Neural cell (in vitro differentiated cells): ENCODE measurements at regions not wholly inside any gene's neighbourhood (a gene's known extent, or its start where the extent isn't known, plus 50 kb on each side); places are given as distances from the start of the nearest gene placed in this dataset.

ENCODE experiments used
- H2AFZ ChIP-seq: fragments of 200-600, 300-800 bp; sonication (generic), shearing (Covaris generic); 2 replicates; pipeline ENCODE4 v1.6.0; 2014; ENCODE audit warnings: low read depth, mild to moderate bottlenecking, antibody characterized with exemption, low read length, moderate library complexity
- H3F3A ChIP-seq: fragments of 200-600 bp; shearing (Covaris generic); 2 replicates; pipeline ENCODE4 v1.6.1; 2016; ENCODE audit warnings: mild to moderate bottlenecking, moderate library complexity, mixed read lengths, antibody characterized with exemption, low read length; ENCODE audit not compliant: insufficient read depth, poor library complexity, severe bottlenecking
- H3K27ac ChIP-seq: fragments of 200-600, 300-800 bp; sonication (generic), shearing (Covaris generic); 2 replicates; pipeline ENCODE4 v1.5.1; 2014; ENCODE audit warnings: mild to moderate bottlenecking, low read length, moderate library complexity
- H3K27me3 ChIP-seq: fragments of 300-800, 200-600 bp; sonication (generic), shearing (Covaris generic); 2 replicates; pipeline ENCODE4 v1.6.0; 2014; ENCODE audit warnings: mild to moderate bottlenecking, low read depth, low read length, moderate library complexity; ENCODE audit not compliant: insufficient read depth
- H3K36me3 ChIP-seq: fragments of 300-800, 200-600 bp; sonication (generic), shearing (Covaris generic); 2 replicates; pipeline ENCODE4 v1.5.1; 2014; ENCODE audit warnings: mild to moderate bottlenecking, antibody characterized with exemption, low read length, moderate library complexity; ENCODE audit not compliant: insufficient read depth
- H3K4me2 ChIP-seq: fragments of 300-800, 200-600 bp; sonication (generic), shearing (Covaris generic); 2 replicates; pipeline ENCODE4 v1.6.0; 2014; ENCODE audit warnings: mild to moderate bottlenecking, low read length
- H3K4me3 ChIP-seq: fragments of 300-800, 200-600 bp; sonication (generic), shearing (Covaris generic); 2 replicates; pipeline ENCODE4 v1.5.1; 2014; ENCODE audit warnings: mild to moderate bottlenecking, low read length, moderate library complexity
- H3K79me2 ChIP-seq: fragments of 200-600 bp; shearing (Covaris generic); replicated peaks from 2 replicates; pipeline ENCODE4 v1.6.0; 2014; ENCODE audit warnings: mild to moderate bottlenecking, low read length, moderate library complexity; ENCODE audit not compliant: insufficient read depth
- H3K9ac ChIP-seq: fragments of 300-800, 200-600 bp; sonication (generic), shearing (Covaris generic); 2 replicates; pipeline ENCODE4 v1.6.1; 2016; ENCODE audit warnings: mild to moderate bottlenecking, low read length, mixed read lengths
- H3K9me2 ChIP-seq: fragments of 200-600 bp; shearing (Covaris generic); 2 replicates; pipeline ENCODE4 v1.6.1; 2016; ENCODE audit warnings: mild to moderate bottlenecking, low read length, mixed read lengths; ENCODE audit not compliant: insufficient read depth
- H3K9me3 ChIP-seq: fragments of 200-600, 300-800 bp; sonication (generic), shearing (Covaris generic); 2 replicates; pipeline ENCODE4 v1.6.1; 2016; ENCODE audit warnings: mild to moderate bottlenecking, mixed run types, low read length, moderate library complexity, mixed read lengths
- H4K20me1 ChIP-seq: fragments of 200-600 bp; shearing (Covaris generic); 2 replicates; pipeline ENCODE4 v1.6.1; 2016; ENCODE audit warnings: mild to moderate bottlenecking, mixed run types; ENCODE audit not compliant: insufficient read depth
- CTCF ChIP-seq: fragments of 450-650 bp; IDR thresholded peaks from 2 replicates; pipeline ENCODE4 v1.5.1; 2014; ENCODE audit warnings: antibody characterized with exemption, mild to moderate bottlenecking, moderate library complexity; ENCODE audit not compliant: poor library complexity, severe bottlenecking
- EP300 ChIP-seq: fragments of 450-650 bp; conservative IDR thresholded peaks from 2 replicates; pipeline ENCODE4 v1.6.1; 2014; ENCODE audit warnings: antibody characterized with exemption, mild to moderate bottlenecking, moderate library complexity; ENCODE audit not compliant: poor library complexity, severe bottlenecking
- EZH2 ChIP-seq: fragments of 200-600, 300-800 bp; shearing (Covaris generic), sonication (generic); IDR thresholded peaks from 2 replicates; pipeline ENCODE4 v1.6.1; 2014; ENCODE audit warnings: antibody characterized with exemption, low read length, borderline replicate concordance, mild to moderate bottlenecking; ENCODE audit not compliant: insufficient read depth, poor library complexity, severe bottlenecking
- MXI1 ChIP-seq: fragments of 450-650 bp; conservative IDR thresholded peaks from 2 replicates; pipeline ENCODE4 v1.6.1; 2014; ENCODE audit warnings: antibody characterized with exemption, mild to moderate bottlenecking; ENCODE audit not compliant: poor library complexity, severe bottlenecking
- POLR2AphosphoS5 ChIP-seq: IDR thresholded peaks from 2 replicates; pipeline ENCODE4 v1.6.1; 2012
- RAD21 ChIP-seq: fragments of 450-650 bp; conservative IDR thresholded peaks from 2 replicates; pipeline ENCODE4 v1.6.1; 2014; ENCODE audit warnings: antibody characterized with exemption, mild to moderate bottlenecking, moderate library complexity
- REST ChIP-seq: IDR thresholded peaks from 2 replicates; pipeline ENCODE4 v1.6.1; 2012; ENCODE audit warnings: borderline replicate concordance
- SMC3 ChIP-seq: fragments of 450-650 bp; conservative IDR thresholded peaks from 2 replicates; pipeline ENCODE4 v1.6.1; 2014; ENCODE audit warnings: antibody characterized with exemption, mild to moderate bottlenecking, moderate library complexity; ENCODE audit not compliant: poor library complexity
- TAF1 ChIP-seq: IDR thresholded peaks from 2 replicates; pipeline ENCODE4 v1.6.1; 2012; ENCODE audit warnings: low read depth

GRCh38 chr2:226143091-226143490 is 656.5 kb downstream of the IRS1 start:
- no peak overlapping the region for H3K4me2 ChIP-seq
- H4K20me1 ChIP-seq = no peaks in the 10 kb centered on the region
- H3F3A ChIP-seq = no peaks in the 10 kb centered on the region
- no peak overlapping the region for H3K9ac ChIP-seq
- H3K9me2 ChIP-seq = no peaks in the 10 kb centered on the region
- TF ChIP-seq POLR2AphosphoS5 = no peak
- no peak for TF ChIP-seq EZH2
- no peak for TF ChIP-seq REST
- TF ChIP-seq MXI1 = no peak
- no peak for TF ChIP-seq EP300
- TF ChIP-seq RAD21 = no peak
- no peak for TF ChIP-seq SMC3
- TF ChIP-seq CTCF = no peak
- no peak for TF ChIP-seq TAF1
- no peaks in the 10 kb centered on the region for H3K9me3 ChIP-seq
- no peaks in the 10 kb centered on the region for H3K79me2 ChIP-seq
- no peak overlapping the region for H3K27ac ChIP-seq
- no peak overlapping the region for H2AFZ ChIP-seq
- no peaks in the 10 kb centered on the region for H3K36me3 ChIP-seq
- H3K4me3 ChIP-seq = no peak overlapping the region
- H3K27me3 ChIP-seq = no peaks in the 10 kb centered on the region

- H3K27ac ChIP-seq = no peak overlapping the region
- no peaks in the 10 kb centered on the region for H4K20me1 ChIP-seq
- H3K9ac ChIP-seq = no peak overlapping the region
- no peaks in the 10 kb centered on the region for H3K9me3 ChIP-seq
- TF ChIP-seq CTCF (no peak), EZH2 (no peak), SMC3 (no peak), TAF1 (no peak), REST (no peak)
- H3K4me3 ChIP-seq = no peak overlapping the region
- H3K79me2 ChIP-seq = no peaks in the 10 kb centered on the region
- H3F3A ChIP-seq = no peaks in the 10 kb centered on the region
- H3K27me3 ChIP-seq = no peaks in the 10 kb centered on the region
- H2AFZ ChIP-seq = no peak overlapping the region
- H3K9me2 ChIP-seq = no peaks in the 10 kb centered on the region
- H3K4me2 ChIP-seq = no peak overlapping the region
- H3K36me3 ChIP-seq = no peaks in the 10 kb centered on the region
Observed at GRCh38 chr2:226142463-226142862, 657.2 kb downstream of the IRS1 start.
